Caco-2 (cell line): ENCODE measurements at regions not wholly inside any gene's neighbourhood (a gene's known extent, or its start where the extent isn't known, plus 50 kb on each side); places are given as distances from the start of the nearest gene placed in this dataset.
A peak's percentile ranks its signal among the peaks of the same experiment; 100 is the strongest.

ENCODE experiments used
- BruUV-seq: library from RNA; stranded (reverse); fragments of 400-500 nt; replicated peaks from 2 replicates; lab custom pipeline; 2021; lab: Mats Ljungman, UMichigan
- CTCF ChIA-PET: fragments of 300-600 bp; sonication (Branson Sonifier 250); formaldehyde crosslinking; loops from one replicate; lab custom pipeline; 2022; ENCODE audit warnings: antibody characterized with exemption; lab: Charles Lee
- POLR2A ChIA-PET: fragments of 300-600 bp; sonication (Branson Sonifier 250); formaldehyde crosslinking; loops from one replicate; lab custom pipeline; 2022; ENCODE audit warnings: antibody characterized with exemption; lab: Charles Lee
- DNase-seq, 2 experiments: peaks; one replicate each; pipeline versions ENCODE4 v3.0.0 to v3.0.0-alpha.2; 2020 to 2022
- H3K27me3 ChIP-seq: replicated peaks from 2 replicates; pipeline ENCODE4 v1.6.0; 2011; ENCODE audit warnings: low read length; ENCODE audit not compliant: control insufficient read depth, insufficient read depth
- H3K36me3 ChIP-seq: 2 replicates; pipeline ENCODE4 v1.5.1; 2011; ENCODE audit warnings: low read length; ENCODE audit not compliant: control insufficient read depth, insufficient read depth
- H3K4me1 ChIP-seq: fragments of 250-450 bp; sonication (Bioruptor Pico); 2 replicates; pipeline ENCODE4 v1.5.1; 2020; ENCODE audit warnings: mild to moderate bottlenecking
- H3K4me3 ChIP-seq: 2 replicates; pipeline ENCODE4 v1.5.1; 2011; ENCODE audit warnings: low read depth, mild to moderate bottlenecking, control low read depth, low read length
- H3K9me3 ChIP-seq: fragments of 250-450 bp; sonication (Bioruptor Pico); 2 replicates; pipeline ENCODE4 v1.5.1; 2020; ENCODE audit warnings: mild to moderate bottlenecking, moderate library complexity
- H3K27ac Mint-ChIP-seq: one replicate; pipeline ENCODE4 v1.8.0; 2022; ENCODE audit warnings: mixed read lengths; ENCODE audit not compliant: unreplicated experiment
- H3K27me3 Mint-ChIP-seq: one replicate; pipeline ENCODE4 v1.8.0; 2022; ENCODE audit warnings: mixed read lengths; ENCODE audit not compliant: insufficient read depth, unreplicated experiment
- H3K36me3 Mint-ChIP-seq: one replicate; pipeline ENCODE4 v1.8.0; 2022; ENCODE audit warnings: mild to moderate bottlenecking, mixed read lengths; ENCODE audit not compliant: insufficient read depth, unreplicated experiment
- H3K4me1 Mint-ChIP-seq: one replicate; pipeline ENCODE4 v1.8.0; 2022; ENCODE audit warnings: low read depth, mixed read lengths; ENCODE audit not compliant: unreplicated experiment
- H3K4me3 Mint-ChIP-seq: one replicate; pipeline ENCODE4 v1.8.0; 2022; ENCODE audit warnings: mild to moderate bottlenecking, moderate library complexity, mixed read lengths; ENCODE audit not compliant: unreplicated experiment
- H3K9me3 Mint-ChIP-seq: one replicate; pipeline ENCODE4 v1.8.0; 2022; ENCODE audit warnings: mixed read lengths; ENCODE audit not compliant: unreplicated experiment
- CTCF ChIP-seq, 2 experiments: fragments of 200-600 bp in 1 of 2; IDR thresholded peaks; 1 replicate in 1 of 2; 2 replicates in 1 of 2; pipeline versions ENCODE4 v1.5.1 to v1.8.0; 2011 to 2022; ENCODE audit warnings: antibody characterized with exemption in 1 of 2, control low read depth in 1 of 2, inconsistent platforms in 1 of 2, low read depth in 1 of 2, low read length in 1 of 2, mild to moderate bottlenecking in 1 of 2, moderate library complexity in 1 of 2; ENCODE audit not compliant: insufficient read depth in 1 of 2, severe bottlenecking in 1 of 2, unreplicated experiment in 1 of 2
- intact Hi-C: fragments of 100-400 bp; cut with micrococcal nuclease; formaldehyde crosslinking; loops from one replicate; pipeline ENCODE4 v1.10.0; 2022; ENCODE audit not compliant: unreplicated experiment

- no peaks in the 10 kb centered on the region for H3K36me3 Mint-ChIP-seq
- TF ChIP-seq CTCF (IDR thresholded peaks at IDR 0.05; ENCODE audit: insufficient read depth in 1 of 2, low read depth in 1 of 2, low read length in 1 of 2, severe bottlenecking in 1 of 2, unreplicated experiment in 1 of 2): no peak
- H3K27ac Mint-ChIP-seq: no peak overlapping the region
- no peak overlapping the region for H3K4me3 ChIP-seq
- H3K9me3 Mint-ChIP-seq: no peaks in the 10 kb centered on the region
- no peaks in the 10 kb centered on the region for H3K9me3 ChIP-seq
- BruUV-seq: no TSS peak
- no peaks in the 10 kb centered on the region for H3K4me1 ChIP-seq
- POLR2A ChIA-PET: no interaction called here
- H3K4me1 Mint-ChIP-seq: no peaks in the 10 kb centered on the region
- no peak for DNase-seq
- H3K27me3 ChIP-seq: no peaks in the 10 kb centered on the region
- CTCF ChIA-PET: no interaction called here
- H3K4me3 Mint-ChIP-seq: no peak overlapping the region
- peaks cover 4% of the 10 kb centered on the region for H3K27me3 Mint-ChIP-seq
- intact Hi-C loops: loop anchor here (5.0 kb wide), 1 partner anchor 138 kb away; no protein-coding TSS in a partner anchor
- no peaks in the 10 kb centered on the region for H3K36me3 ChIP-seq
Observed at GRCh38 chr7:91780521-91780920, 100.0 kb downstream of the MTERF1 start.

- H3K4me3 Mint-ChIP-seq: no peak overlapping the region
- Histone ChIP-seq H3K36me3 (no peaks in the 10 kb centered on the region), H3K4me3 (no peak overlapping the region), H3K27me3 (no peaks in the 10 kb centered on the region), H3K4me1 (no peaks in the 10 kb centered on the region), H3K9me3 (no peaks in the 10 kb centered on the region)
- no TSS peak for BruUV-seq
- CTCF ChIA-PET: no interaction called here
- no peak for DNase-seq
- H3K27ac Mint-ChIP-seq: no peak overlapping the region
- peaks cover 2% of the 10 kb centered on the region for H3K27me3 Mint-ChIP-seq
- intact Hi-C loops: loop anchor here (1.0 to 5.0 kb wide), 3 partner anchors 142 to 696 kb away; no protein-coding TSS in a partner anchor
- no peaks in the 10 kb centered on the region for H3K36me3 Mint-ChIP-seq
- POLR2A ChIA-PET: no interaction called here
- peak; percentile 2 to 34 for TF ChIP-seq CTCF (IDR thresholded peaks at IDR 0.05; ENCODE audit: insufficient read depth in 1 of 2, low read depth in 1 of 2, low read length in 1 of 2, severe bottlenecking in 1 of 2, unreplicated experiment in 1 of 2)
- H3K4me1 Mint-ChIP-seq: no peaks in the 10 kb centered on the region
- no peaks in the 10 kb centered on the region for H3K9me3 Mint-ChIP-seq
Observed at GRCh38 chr7:91784469-91784868, 96.0 kb downstream of the MTERF1 start.

DNA sequence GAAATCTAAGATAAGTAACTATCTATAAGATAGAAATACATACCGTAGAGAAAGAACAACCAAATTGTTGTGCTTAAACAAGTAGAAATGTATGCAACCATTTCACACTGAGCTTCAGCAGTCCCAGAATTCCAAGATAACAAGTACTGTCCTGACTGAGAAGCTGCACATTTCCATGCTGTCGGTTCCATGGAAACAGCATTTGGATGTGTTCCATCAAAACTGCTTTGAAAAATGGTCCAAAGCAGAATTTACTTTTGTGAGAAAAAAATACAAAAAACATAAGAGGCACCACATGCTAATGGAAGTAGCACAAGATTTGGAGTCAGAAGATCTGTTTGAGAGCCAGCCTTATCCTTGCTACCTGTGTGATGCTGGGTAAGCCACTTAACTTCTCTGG is 92.6 kb downstream of the MTERF1 start:
- ChIA-PET CTCF (no interaction called here), POLR2A (no interaction called here)
- Histone ChIP-seq H3K9me3 (no peaks in the 10 kb centered on the region), H3K36me3 (no peaks in the 10 kb centered on the region), H3K27me3 (no peaks in the 10 kb centered on the region), H3K4me3 (no peak overlapping the region), H3K4me1 (no peaks in the 10 kb centered on the region)
- DNase-seq: no peak
- H3K27ac Mint-ChIP-seq: no peak overlapping the region
- intact Hi-C loops: no loop called here
- H3K4me3 Mint-ChIP-seq: no peak overlapping the region
- H3K27me3 Mint-ChIP-seq: peaks cover 2% of the 10 kb centered on the region
- no peaks in the 10 kb centered on the region for H3K36me3 Mint-ChIP-seq
- TF ChIP-seq CTCF (IDR thresholded peaks at IDR 0.05; ENCODE audit: insufficient read depth in 1 of 2, low read depth in 1 of 2, low read length in 1 of 2, severe bottlenecking in 1 of 2, unreplicated experiment in 1 of 2): no peak
- no peaks in the 10 kb centered on the region for H3K9me3 Mint-ChIP-seq
- no peaks in the 10 kb centered on the region for H3K4me1 Mint-ChIP-seq
- BruUV-seq: no TSS peak
